ENCODE measurements at regions not wholly inside any gene's neighbourhood (a gene's known extent, or its start where the extent isn't known, plus 50 kb on each side); places are given as distances from the start of the nearest gene placed in this dataset.

DNA sequence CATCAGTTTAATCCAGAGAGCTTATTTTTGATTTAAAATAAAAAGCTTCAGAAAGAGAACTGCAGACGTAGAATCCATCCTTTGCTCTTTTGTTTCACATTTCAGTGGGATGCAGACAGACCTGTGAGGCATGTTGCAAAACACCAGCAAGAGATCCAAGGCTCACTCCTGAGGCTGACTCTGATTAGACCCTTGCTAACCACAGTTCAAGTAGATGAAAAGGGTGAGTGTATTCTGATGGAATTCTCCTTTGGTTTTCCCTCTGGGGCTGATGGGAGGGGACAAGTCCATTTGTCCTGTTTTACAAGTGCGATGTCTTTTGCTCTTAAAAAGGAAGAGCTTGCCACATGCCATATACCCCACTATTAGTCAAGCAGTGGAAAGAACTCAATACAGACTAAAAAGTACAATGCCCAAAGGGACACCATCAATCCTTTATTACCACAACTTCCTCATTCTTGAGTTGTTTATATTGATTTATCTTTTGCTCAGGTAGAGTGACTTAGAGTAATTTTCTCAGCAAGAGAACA is 772.7 kb downstream of the MAFB start:
- no peak for DNase-seq (ENCODE audit: low read depth in 2 of 2)

DNA sequence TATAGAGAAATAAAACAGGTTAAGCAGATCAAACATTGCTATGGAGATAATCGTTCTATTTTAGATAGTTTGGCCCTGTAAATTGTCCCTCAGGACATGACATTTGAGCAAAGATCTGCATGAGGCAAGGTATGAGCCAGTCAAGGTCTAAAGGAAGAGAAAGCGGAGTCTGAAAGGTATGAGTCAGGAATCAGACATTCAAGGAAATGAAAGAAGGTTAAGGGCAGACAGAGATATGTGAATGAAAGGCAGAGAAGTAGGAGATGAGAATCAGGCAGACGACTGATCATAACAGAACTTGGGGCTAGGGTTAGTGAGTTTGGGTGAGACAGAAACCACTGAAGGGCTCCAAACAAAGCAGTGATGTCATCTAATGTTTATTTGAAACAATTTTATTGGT is 775.8 kb downstream of the MAFB start:
- DNase-seq (ENCODE audit: low read depth in 2 of 2) = no peak

DNA sequence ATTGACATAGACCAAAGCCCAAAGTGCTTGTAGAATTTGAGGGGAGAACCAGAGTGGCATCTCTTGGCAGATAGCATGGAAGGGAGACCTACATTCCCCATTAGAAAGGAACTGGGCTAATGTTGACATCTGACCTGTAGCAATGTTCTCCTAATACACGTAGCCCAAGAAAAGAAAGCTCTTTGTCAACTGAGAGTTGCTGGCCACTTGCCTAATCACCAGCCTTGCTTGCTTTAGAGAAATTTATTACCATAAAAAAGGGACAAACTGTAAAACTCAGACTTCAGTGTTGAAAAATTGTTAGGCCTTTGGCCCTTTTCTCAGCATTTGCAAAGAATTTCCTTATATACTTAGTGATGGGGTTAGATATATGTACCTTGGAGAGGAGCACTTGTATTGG is 777.5 kb downstream of the MAFB start:
- no peak for DNase-seq (ENCODE audit: low read depth in 2 of 2)

DNA sequence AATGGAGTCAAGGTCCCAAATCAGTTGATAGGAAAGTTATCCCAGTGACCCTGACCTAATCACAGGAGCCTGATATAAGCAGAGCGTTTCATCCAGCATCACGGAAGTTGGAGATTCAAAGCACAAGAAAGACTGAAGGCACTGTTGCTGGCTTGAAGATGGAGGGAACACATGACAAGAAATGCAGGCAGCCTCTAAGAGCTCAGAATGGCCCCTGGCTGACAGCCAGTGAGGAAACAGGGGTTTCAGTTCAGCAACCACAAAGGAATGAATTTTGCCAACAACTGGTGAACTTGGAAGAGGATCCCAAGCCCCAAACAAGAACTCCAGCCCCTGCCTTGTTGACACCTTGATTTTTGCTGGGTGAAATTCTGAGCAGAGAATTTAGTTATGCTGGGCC is 778.5 kb downstream of the MAFB start:
- no peak for DNase-seq (ENCODE audit: low read depth in 2 of 2)

DNA sequence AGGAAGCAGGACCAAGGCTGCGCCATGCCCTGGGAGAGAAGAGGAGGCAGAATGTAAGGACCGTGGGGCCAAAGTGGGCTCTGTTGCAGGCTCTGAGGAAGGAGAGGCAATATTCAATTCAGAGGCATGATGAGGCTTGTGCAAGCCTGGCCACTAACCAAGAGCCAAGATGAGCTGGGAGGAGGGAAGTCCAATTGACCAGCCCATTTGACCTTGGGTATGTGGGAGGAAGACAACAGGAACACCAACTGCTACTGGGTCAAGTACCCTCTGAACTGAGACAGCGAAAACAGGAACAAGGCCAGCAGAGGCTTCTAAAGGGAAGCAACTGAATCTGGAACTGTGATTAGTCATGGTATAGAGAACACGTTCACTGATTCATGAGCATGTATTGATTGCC is 779.6 kb downstream of the MAFB start:
- DNase-seq (ENCODE audit: low read depth in 2 of 2) = no peak

GRCh38 chr20:39904476-39905112 is 784.4 kb downstream of the MAFB start:
- DNase-seq (ENCODE audit: low read depth in 2 of 2) = no peak

- DNase-seq (ENCODE audit: low read depth in 2 of 2) = no peak
These were observed 785.1 kb downstream of the MAFB start for GRCh38 chr20:39903806-39904465.

GRCh38 chr20:39899881-39900280 is 789.2 kb downstream of the MAFB start:
- no peak for DNase-seq (ENCODE audit: low read depth in 2 of 2)

GRCh38 chr20:39898467-39898852 is 790.6 kb downstream of the MAFB start:
- no peak for DNase-seq (ENCODE audit: low read depth in 2 of 2)

- DNase-seq (ENCODE audit: low read depth in 2 of 2) = no peak
These were observed 791.1 kb downstream of the MAFB start for GRCh38 chr20:39897781-39898466.

DNA sequence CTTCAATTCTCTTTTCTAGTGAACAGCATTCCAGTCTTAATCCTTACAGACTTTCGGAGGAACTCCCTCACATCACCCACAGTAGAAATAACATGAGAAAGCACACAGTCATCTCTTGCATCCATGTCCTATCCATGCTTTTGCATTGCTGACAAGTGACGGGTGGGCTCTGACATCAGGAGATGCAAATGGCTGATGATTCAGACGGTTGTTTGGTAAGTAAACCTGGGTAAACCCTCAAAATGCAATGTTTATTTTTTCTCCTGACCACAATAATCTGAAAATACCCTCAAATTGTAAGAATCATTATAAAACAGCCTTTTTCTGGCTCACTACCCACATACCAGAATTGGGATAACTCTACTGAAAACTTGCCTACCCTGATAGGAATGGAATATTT is 792.0 kb downstream of the MAFB start:
- no peak for DNase-seq (ENCODE audit: low read depth in 2 of 2)

DNA sequence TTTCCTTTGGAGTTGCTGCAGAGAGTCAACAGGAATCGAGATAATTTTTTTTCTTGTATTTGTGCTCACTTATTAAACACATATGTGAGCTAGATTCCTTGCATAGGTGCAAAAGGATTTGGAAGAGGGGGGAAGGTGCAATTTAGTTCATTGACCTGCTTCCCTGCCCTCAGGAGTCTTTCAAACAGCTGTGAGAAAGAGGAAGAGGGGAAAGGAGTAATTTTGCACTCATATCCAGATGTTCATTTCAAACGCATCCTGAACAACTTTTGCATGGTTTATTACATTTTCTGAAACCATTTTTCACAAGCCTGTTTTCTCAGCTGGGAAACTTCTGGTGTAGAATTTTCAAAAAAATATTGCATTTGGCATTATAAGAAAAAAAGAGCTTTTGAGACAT is 795.0 kb downstream of the MAFB start:
- no peak for DNase-seq (ENCODE audit: low read depth in 2 of 2)

- DNase-seq (ENCODE audit: low read depth in 2 of 2) = no peak
These were observed 795.9 kb downstream of the MAFB start for GRCh38 chr20:39893003-39893685.

- no peak for DNase-seq (ENCODE audit: low read depth in 2 of 2)
These were observed 798.3 kb downstream of the MAFB start for GRCh38 chr20:39890697-39891096.

DNA sequence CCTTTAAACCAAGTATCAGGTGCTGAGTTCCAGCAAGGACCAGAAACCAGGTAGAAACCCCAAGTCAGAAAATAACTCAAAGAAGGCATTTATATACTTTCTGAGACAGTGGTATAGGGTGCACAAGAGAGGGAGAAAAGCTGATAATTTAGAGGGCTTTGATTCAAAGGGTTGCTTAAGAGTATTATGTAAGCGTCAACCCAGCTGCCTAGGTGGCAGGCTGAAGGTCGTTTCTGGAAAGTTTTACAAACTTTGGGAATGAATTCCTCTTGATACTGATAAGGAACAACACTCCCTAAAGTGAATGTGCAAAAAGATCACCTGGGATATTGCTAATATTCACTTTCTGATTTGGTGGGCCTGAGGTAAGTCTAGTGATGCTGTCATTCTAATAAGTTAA is 800.7 kb downstream of the MAFB start:
- DNase-seq (ENCODE audit: low read depth in 2 of 2) = no peak

GRCh38 chr20:39886650-39887190 is 802.3 kb downstream of the MAFB start:
- no peak for DNase-seq (ENCODE audit: low read depth in 2 of 2)

- DNase-seq (ENCODE audit: low read depth in 2 of 2) = peak in 1 of 2 donors; percentile 19
These were observed 802.9 kb downstream of the MAFB start for GRCh38 chr20:39885975-39886649.

- DNase-seq (ENCODE audit: low read depth in 2 of 2) = no peak
These were observed 806.2 kb downstream of the MAFB start for GRCh38 chr20:39882806-39883205.

DNA sequence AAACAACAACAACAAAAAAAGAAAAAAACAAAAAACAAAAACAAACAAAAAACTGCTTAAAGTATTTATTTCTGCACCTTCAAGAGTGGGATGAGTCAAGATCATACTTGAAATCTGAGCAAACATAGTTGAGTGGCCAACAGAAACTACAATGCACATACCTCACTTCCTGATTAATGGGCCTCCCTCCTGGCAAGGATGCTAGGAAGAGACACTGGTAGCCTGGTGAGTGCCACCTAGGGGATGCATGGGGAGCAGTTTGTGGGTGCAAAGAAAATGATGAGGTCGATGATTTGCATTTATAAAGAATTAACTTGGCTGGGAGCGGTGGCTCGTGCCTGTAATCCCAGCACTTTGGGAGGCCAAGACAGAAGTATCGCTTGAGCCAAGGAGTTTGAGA is 808.1 kb downstream of the MAFB start:
- DNase-seq (ENCODE audit: low read depth in 2 of 2) = no peak

- no peak for DNase-seq (ENCODE audit: low read depth in 2 of 2)
These were observed 809.7 kb downstream of the MAFB start for GRCh38 chr20:39879296-39879695.

GRCh38 chr20:39878809-39879208 is 810.2 kb downstream of the MAFB start:
- no peak for DNase-seq (ENCODE audit: low read depth in 2 of 2)

GRCh38 chr20:39878320-39878719 is 810.7 kb downstream of the MAFB start:
- DNase-seq (ENCODE audit: low read depth in 2 of 2) = no peak

Data from activated CD4-positive, alpha-beta T cell treated with anti-CD3 and anti-CD28 coated beads for 24 hours (primary cell).